Germinal center (tissue), 1 donor: ENCODE measurements at regions not wholly inside any gene's neighbourhood (a gene's known extent, or its start where the extent isn't known, plus 50 kb on each side); places are given as distances from the start of the nearest gene placed in this dataset.
"Not testable (repeated sequence)": the region's sequence is repeated elsewhere in the genome, so short reads cannot be mapped to it uniquely, and the experiment has no call there.

ENCODE experiments used
- DNase-seq: peaks from one replicate; pipeline ENCODE4 v3.0.0; 2012; ENCODE audit warnings: mixed read lengths, low spot score

DNA sequence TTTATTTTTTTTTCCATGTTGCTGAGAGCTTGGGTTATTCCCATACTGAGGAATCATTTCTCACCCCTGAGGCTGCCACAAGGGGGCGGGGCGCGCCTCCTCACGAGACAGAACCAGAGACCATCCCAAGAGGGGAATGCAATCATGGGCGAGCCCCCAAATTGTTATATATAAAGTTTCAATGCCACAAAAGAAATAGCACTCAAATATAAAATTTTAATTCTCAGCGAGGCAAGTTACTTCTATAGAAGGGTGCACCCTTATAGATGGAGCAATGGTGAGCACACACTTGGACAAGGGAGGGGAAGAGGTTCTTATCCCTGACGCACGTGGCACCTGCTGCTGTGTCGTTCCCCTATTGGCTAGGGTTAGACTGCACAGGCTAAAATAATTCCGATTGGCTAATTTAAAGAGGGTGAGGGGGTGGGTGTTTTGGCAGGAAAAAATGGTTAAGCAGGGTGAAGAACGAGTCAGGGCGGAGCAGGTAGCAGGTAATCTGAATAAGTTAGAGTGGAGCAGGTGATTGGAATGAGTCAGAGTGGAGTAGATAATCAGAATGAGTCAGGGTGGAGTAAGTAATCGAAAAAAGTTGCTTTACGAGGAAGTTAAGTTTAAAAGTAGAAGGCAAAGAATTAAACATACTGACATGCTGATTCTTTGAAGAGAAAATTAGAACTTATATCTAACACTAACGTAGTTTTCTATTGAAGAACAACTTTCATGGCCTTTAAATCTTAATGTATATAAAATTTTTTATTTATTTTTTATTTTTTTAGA, 177.5 kb downstream of the MTCL1 start:
- DNase-seq: no peak

DNA sequence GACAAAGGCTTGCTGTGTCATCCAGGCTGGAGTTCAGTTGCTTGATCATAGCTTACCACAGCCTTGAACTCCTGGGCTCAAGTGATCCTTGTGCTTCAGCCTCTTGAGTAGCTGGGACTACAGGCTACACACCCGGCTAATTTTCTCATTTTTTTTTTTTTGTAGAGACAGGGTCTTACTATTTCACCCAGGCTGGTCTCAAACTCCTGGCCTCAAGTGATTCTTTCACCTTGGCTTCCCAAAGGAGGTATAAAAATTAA, 178.0 kb downstream of the MTCL1 start:
- no peak for DNase-seq

DNA sequence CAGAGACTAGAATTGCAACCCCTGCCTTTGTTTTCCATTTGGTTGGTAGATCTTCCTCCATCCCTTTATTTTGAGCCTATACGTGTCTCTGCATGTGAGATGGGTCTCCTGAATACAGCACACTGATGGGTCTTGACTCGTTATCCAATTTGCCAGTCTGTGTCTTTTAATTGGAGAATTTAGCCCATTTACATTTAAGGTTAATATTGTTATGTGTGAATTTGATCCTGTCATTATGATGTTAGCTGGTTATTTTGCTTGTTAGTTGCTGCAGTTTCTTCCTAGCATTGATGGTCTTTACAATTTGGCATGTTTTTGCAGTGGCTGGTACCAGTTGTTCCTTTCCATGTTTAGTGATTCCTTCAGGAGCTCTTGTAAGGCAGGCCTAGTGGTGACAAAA, 182.5 kb downstream of the MTCL1 start:
- DNase-seq: not testable (repeated sequence)

- DNase-seq: no peak
These were observed 184.1 kb downstream of the MTCL1 start for GRCh38 chr18:8889489-8889888.

- not testable (repeated sequence) for DNase-seq
These were observed 185.1 kb downstream of the MTCL1 start for GRCh38 chr18:8890503-8890902.

DNA sequence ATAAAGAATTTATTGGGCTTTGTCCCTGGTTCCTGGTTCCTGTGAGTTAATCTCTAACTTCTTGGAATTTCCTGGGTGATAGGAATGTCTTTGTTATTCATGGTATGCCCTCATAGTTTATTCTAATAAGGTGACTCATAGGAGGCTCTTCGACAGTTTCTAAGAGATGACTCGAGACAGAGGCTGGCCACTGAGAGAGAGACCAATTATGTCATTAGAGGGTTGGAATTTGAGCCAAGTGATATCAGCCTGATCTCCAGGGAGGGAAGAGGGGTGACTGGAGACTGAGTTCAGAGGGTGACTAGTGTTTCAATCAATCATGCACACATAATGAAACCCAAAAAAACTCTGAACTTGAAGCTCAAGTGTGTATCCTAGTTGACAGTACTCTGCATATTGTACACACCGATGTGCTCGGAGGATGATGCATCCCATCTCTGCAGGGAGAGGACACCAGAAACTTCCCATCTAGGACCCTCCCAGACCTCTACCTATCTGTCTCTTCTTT, 185.7 kb downstream of the MTCL1 start:
- no peak for DNase-seq

GRCh38 chr18:8893221-8893620, 187.9 kb downstream of the MTCL1 start:
- DNase-seq: no peak

GRCh38 chr18:8893628-8894231, 188.4 kb downstream of the MTCL1 start:
- DNase-seq: no peak

DNA sequence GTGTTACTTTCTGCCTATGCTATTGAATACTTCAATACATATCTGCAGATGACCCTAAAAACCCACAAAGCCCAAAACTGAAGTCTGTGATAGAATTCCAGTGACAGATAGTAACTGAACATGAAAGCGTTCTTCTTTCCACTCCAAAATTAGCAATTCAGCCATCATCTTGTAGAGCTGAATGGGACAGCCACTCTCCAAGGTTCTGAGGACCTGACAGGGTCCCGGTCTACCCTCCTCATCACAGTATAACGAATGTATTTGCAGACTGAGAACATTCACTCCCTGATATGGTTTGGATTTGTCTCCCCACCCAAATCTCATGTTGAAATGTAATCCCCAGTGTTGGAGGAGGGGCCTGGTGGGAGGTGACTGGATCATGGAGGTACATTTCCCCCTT, 189.5 kb downstream of the MTCL1 start:
- DNase-seq: no peak

DNA sequence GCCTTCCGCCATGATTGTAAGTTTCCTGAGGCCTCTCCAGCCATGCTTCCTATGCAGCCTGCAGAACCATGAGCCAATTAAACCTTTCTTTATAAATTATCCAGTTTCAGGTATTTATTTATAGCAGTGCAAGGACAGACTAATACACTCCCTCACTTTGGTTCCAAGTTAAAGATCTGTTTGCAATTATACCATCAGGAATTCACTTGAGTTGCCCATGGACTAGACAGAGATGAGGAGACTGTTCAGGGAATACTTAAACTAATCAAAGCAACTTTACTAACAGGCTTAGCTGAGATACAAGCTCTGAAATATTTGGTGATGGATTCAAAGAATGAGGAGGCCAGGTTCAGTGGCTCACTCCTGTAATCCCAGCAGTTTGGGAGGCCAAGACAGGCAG, 190.0 kb downstream of the MTCL1 start:
- DNase-seq: no peak

DNA sequence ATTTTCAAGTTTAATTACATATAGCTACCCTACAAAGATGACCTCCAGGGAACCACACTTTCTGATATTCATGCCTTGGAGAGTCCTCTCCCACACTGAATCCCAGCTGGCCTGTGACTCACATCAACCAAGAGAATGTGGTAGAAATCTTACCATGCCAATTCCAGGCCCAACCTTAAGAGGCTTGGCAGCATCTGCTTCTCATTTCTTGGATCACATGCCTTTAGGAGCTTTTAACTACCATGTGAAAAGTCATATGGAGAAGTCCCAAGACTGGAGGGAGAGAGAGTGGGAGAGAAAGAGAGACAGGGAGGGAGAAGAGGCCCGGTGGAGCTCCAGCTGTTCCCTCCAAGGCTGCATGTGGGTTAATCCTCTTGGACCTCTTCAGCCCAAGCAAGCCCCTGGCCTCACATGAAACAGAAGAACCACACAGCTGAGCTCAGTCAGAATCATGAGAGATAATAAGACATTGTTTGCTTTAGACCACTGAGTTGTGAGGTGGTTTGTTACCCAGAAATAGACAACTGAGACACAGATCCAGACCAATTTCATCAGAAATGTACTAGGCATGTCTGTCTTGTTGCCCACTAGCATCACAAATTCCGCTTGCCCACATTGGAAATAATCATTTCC, 190.7 kb downstream of the MTCL1 start:
- no peak for DNase-seq

GRCh38 chr18:8899000-8899399, 193.6 kb downstream of the MTCL1 start:
- DNase-seq: no peak

GRCh38 chr18:8900552-8900951, 195.2 kb downstream of the MTCL1 start:
- no peak for DNase-seq

- DNase-seq: no peak
These were observed 195.7 kb downstream of the MTCL1 start for GRCh38 chr18:8901019-8901418.

- no peak for DNase-seq
These were observed 198.2 kb upstream of the NDUFV2 start for GRCh38 chr18:8904316-8904715.

DNA sequence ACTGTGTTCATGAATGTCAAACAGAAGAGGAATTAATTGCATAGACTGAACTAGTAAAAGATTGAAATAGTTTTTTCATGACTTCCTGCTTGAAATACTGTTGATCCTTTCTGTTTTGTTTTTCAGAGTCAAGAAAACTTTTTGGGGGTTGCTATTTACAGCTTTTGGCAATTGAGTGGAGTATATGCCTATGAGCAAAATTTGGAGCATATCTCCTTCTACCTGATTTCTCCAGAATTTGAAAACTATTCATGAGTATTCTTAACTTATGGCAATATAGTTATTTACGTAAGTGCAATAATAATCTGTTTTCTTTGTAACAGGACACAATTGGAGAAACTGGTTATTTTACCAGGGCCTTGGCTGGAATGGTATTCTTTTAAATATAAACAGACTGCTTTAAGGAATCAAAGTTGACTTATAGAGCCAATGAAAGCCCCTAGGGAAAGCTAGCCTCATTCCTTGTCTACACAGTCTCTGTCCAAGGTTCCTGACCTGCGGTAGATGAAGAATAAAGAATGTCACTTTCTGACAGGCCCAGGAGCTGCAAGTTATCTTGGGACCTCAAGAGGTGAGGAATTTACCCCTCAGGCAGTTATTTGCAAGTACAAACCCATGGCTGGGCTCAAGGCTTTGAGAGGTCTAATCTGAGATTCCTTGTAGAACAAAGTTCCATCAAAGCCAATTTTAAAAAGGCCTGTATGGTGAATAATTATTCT, 193.5 kb upstream of the NDUFV2 start:
- DNase-seq: no peak

- no peak for DNase-seq
These were observed 192.2 kb upstream of the NDUFV2 start for GRCh38 chr18:8910186-8910822.

- no peak for DNase-seq
These were observed 191.7 kb upstream of the NDUFV2 start for GRCh38 chr18:8910843-8911242.

DNA sequence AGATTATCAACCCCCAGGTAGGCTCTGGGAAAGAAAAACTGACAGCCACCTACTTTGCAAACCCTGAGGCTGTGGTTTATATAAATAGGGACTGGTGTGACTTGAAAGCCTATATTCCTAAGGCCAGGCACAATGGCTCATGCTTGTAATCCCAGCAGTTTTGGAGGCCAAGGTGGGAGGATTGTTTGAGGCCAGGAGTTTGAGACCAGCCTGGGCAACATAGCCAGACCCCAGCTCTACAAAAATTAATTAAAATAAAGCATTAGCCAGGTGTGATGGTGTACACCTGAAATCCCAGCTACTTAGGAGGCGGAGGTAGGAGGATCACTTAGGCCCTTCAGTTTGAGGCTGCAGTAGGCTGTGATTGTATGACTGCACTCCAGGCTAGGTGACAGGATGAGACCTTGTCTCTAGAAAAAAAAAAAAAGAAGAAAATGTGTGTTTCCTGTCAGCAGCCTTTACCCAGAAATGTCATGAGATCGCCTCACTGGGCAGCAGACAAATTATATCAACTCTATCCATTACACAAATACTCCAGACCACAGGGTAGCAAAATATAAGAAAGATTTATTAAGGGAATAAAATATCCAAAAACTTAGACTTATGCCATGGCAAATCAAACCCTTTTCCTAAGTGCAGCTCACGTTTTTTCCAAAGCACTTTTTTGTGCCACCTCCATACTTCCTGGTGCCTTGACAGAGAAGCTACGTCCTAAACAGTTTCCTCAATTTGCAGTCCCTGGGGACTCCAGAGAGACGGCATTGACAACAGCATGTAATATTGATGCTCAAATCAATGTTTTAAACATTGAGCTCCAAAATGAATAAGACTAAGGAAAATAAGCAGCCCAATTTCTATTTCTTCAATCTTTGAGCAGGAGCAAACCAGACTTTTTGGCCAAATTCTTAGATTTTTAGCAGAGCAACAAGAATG, 190.8 kb upstream of the NDUFV2 start:
- peak; percentile 10 for DNase-seq

- DNase-seq: peak; percentile 51
These were observed 189.9 kb upstream of the NDUFV2 start for GRCh38 chr18:8912348-8913326.
